Vagina (tissue), 2 donors: ENCODE measurements at regions not wholly inside any gene's neighbourhood (a gene's known extent, or its start where the extent isn't known, plus 50 kb on each side); places are given as distances from the start of the nearest gene placed in this dataset.
"Not testable (repeated sequence)": the region's sequence is repeated elsewhere in the genome, so short reads cannot be mapped to it uniquely, and the experiment has no call there.

Experiments used
- CTCF ChIP-seq, 3 experiments: fragments of 450-650 bp in 2 of 3; fragments of 200-600 bp in 1 of 3; sonication (generic) in 1 of 3; IDR thresholded peaks; one replicate each; pipeline ENCODE4 v1.5.1; 2017 to 2019; ENCODE audit warnings: antibody characterized with exemption in 3 of 3, mild to moderate bottlenecking in 2 of 3, moderate library complexity in 2 of 3
- POLR2A ChIP-seq, 2 donors: fragments of 450-650 bp; IDR thresholded peaks; one replicate each; pipeline ENCODE4 v1.6.1; 2017; ENCODE audit warnings: antibody characterized with exemption in 2 of 2, mild to moderate bottlenecking in 2 of 2, moderate library complexity in 2 of 2

GRCh38 chr1:220444586-220444985 lies 83.3 kb upstream of the MARK1 start:
- not testable (repeated sequence) for TF ChIP-seq POLR2A, CTCF (IDR thresholded peaks at IDR 0.05)
